ENCODE measurements at regions not wholly inside any gene's neighbourhood (a gene's known extent, or its start where the extent isn't known, plus 50 kb on each side); places are given as distances from the start of the nearest gene placed in this dataset.

- Mint-ChIP-seq H3K9me3 (ENCODE audit: unreplicated experiment) (no peaks in the 10 kb centered on the region), H3K4me1 (ENCODE audit: unreplicated experiment) (peaks cover 29% of the 10 kb centered on the region), H3K4me3 (ENCODE audit: unreplicated experiment) (no peak overlapping the region), H3K36me3 (ENCODE audit: unreplicated experiment) (no peaks in the 10 kb centered on the region), H3K27ac (ENCODE audit: unreplicated experiment) (no peak overlapping the region), H3K27me3 (ENCODE audit: unreplicated experiment) (no peaks in the 10 kb centered on the region)
- DNase-seq (ENCODE audit: extremely low spot score, unreplicated experiment) = no peak
- TF ChIP-seq CTCF (IDR thresholded peaks at IDR 0.05) = no peak
Observed at GRCh38 chr5:128668921-128669320, 130.9 kb upstream of the FBN2 start.

- Mint-ChIP-seq H3K4me1 (ENCODE audit: unreplicated experiment) (peaks cover 34% of the 10 kb centered on the region), H3K27ac (ENCODE audit: unreplicated experiment) (no peak overlapping the region), H3K9me3 (ENCODE audit: unreplicated experiment) (no peaks in the 10 kb centered on the region), H3K27me3 (ENCODE audit: unreplicated experiment) (no peaks in the 10 kb centered on the region), H3K4me3 (ENCODE audit: unreplicated experiment) (no peak overlapping the region), H3K36me3 (ENCODE audit: unreplicated experiment) (no peaks in the 10 kb centered on the region)
- DNase-seq (ENCODE audit: extremely low spot score, unreplicated experiment) = no peak
- TF ChIP-seq CTCF (IDR thresholded peaks at IDR 0.05) = no peak
Observed at GRCh38 chr5:128669803-128670202, 131.8 kb upstream of the FBN2 start.

GRCh38 chr5:128671943-128672342, 133.9 kb upstream of the FBN2 start:
- peak overlapping the region; percentile 38 for H3K4me3 Mint-ChIP-seq (ENCODE audit: unreplicated experiment)
- peaks cover 1% of the 10 kb centered on the region for H3K36me3 Mint-ChIP-seq (ENCODE audit: unreplicated experiment)
- H3K27me3 Mint-ChIP-seq (ENCODE audit: unreplicated experiment) = no peaks in the 10 kb centered on the region
- peaks cover 34% of the 10 kb centered on the region for H3K4me1 Mint-ChIP-seq (ENCODE audit: unreplicated experiment)
- peak overlapping the region; percentile 52 for H3K27ac Mint-ChIP-seq (ENCODE audit: unreplicated experiment)
- no peak for TF ChIP-seq CTCF (IDR thresholded peaks at IDR 0.05)
- H3K9me3 Mint-ChIP-seq (ENCODE audit: unreplicated experiment) = peaks cover 7% of the 10 kb centered on the region
- DNase-seq (ENCODE audit: extremely low spot score, unreplicated experiment) = no peak

GRCh38 chr5:128673000-128673399, 135.0 kb upstream of the FBN2 start:
- Mint-ChIP-seq H3K36me3 (ENCODE audit: unreplicated experiment) (peaks cover 1% of the 10 kb centered on the region), H3K4me3 (ENCODE audit: unreplicated experiment) (no peak overlapping the region), H3K9me3 (ENCODE audit: unreplicated experiment) (peaks cover 7% of the 10 kb centered on the region), H3K27me3 (ENCODE audit: unreplicated experiment) (no peaks in the 10 kb centered on the region), H3K4me1 (ENCODE audit: unreplicated experiment) (peaks cover 34% of the 10 kb centered on the region), H3K27ac (ENCODE audit: unreplicated experiment) (no peak overlapping the region)
- no peak for DNase-seq (ENCODE audit: extremely low spot score, unreplicated experiment)
- TF ChIP-seq CTCF (IDR thresholded peaks at IDR 0.05) = no peak

GRCh38 chr5:128673411-128673957, 135.4 kb upstream of the FBN2 start:
- peaks cover 34% of the 10 kb centered on the region for H3K4me1 Mint-ChIP-seq (ENCODE audit: unreplicated experiment)
- no peak overlapping the region for H3K27ac Mint-ChIP-seq (ENCODE audit: unreplicated experiment)
- DNase-seq (ENCODE audit: extremely low spot score, unreplicated experiment) = no peak
- H3K4me3 Mint-ChIP-seq (ENCODE audit: unreplicated experiment) = no peak overlapping the region
- no peaks in the 10 kb centered on the region for H3K27me3 Mint-ChIP-seq (ENCODE audit: unreplicated experiment)
- peaks cover 1% of the 10 kb centered on the region for H3K36me3 Mint-ChIP-seq (ENCODE audit: unreplicated experiment)
- TF ChIP-seq CTCF (IDR thresholded peaks at IDR 0.05) = no peak
- peaks cover 7% of the 10 kb centered on the region for H3K9me3 Mint-ChIP-seq (ENCODE audit: unreplicated experiment)
